SHP77 (cell line): ENCODE measurements at regions not wholly inside any gene's neighbourhood (a gene's known extent, or its start where the extent isn't known, plus 50 kb on each side); places are given as distances from the start of the nearest gene placed in this dataset.

Source experiments
- DNase-seq, 2 experiments: peaks; one replicate each; lab custom pipeline; 2025; lab: John Stamatoyannopoulos, UW

DNA sequence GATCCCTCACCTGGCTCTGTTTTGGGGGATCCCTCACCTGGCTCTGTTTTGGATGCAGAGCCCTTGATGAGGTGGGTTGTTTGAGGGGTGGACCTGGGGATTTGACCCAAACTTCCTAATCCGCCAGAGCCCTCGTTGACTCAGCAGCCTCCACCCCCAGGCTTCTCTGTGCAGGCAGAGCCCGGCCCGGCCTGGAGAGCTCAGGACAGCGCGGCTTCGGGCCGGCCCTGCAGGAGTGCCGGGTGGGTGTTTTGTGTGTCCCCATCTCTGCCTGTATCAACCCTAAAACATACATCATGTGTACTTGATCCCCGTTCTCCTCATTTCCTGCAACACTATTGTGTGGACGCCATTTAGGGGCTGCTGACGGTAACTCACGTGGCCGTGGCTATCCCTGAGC is 124.2 kb downstream of the SIK1 start:
- DNase-seq = no peak

DNA sequence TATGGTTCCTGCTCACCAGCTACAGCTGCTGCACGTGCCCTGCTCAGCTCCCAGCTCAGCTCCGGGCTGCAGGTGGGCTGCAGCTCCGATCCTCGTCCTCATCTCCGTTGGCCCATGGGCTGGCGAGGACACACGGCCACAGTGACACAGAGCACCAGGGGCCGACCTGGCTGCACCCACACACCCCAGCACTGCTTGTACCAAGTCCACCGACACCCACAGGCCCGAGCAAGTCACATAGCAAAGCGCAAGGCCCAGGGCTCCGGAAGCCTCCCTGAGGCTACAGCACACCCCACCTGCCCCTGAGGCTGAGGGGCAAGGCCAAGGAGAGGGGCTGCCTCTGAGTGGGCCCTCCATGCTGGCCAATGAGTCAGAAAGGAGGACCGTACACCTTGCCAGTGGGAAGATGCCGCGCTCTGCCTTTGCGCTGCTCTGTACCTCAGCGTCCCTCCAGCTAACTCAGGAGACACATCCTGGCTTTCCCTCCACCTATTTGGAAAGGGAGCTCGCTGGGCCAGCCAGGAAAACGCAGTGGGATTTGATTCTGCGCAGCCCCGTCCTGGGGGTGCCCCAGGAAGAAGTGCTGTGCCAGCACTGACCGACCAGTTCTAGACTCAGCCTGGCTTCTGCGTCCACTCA is 124.8 kb downstream of the SIK1 start:
- no peak for DNase-seq

DNA sequence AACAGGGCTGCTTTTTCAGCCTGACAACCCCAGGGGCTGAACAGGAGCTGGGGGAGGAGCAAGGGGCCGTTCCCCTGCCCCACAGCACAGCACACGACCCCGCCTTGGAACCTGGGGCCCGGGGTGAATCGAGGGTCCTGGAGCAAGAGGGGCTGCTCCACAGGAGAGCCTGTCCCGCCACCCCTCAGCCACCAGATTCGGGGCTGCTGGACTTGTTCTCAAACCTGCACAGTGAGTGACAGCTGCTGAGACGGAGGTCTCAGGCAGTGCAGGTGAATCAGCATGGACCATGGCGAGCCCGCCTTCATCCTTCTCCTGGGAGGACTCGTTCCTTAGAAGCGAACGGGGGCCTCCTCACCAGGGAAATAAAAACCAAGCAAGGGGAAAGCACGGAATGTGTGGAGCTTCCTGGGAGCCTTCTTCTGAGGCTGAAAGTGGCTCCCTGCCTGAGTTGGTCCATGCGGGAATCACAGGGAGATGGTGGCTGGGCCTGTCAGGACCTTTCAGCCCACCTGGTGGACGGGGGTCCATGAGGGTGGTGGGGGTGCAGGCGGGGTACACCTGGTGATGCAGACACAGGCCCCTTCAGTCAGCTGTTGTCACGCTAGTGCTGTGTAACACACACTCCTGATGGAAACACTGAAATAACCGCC is 125.4 kb downstream of the SIK1 start:
- no peak for DNase-seq

DNA sequence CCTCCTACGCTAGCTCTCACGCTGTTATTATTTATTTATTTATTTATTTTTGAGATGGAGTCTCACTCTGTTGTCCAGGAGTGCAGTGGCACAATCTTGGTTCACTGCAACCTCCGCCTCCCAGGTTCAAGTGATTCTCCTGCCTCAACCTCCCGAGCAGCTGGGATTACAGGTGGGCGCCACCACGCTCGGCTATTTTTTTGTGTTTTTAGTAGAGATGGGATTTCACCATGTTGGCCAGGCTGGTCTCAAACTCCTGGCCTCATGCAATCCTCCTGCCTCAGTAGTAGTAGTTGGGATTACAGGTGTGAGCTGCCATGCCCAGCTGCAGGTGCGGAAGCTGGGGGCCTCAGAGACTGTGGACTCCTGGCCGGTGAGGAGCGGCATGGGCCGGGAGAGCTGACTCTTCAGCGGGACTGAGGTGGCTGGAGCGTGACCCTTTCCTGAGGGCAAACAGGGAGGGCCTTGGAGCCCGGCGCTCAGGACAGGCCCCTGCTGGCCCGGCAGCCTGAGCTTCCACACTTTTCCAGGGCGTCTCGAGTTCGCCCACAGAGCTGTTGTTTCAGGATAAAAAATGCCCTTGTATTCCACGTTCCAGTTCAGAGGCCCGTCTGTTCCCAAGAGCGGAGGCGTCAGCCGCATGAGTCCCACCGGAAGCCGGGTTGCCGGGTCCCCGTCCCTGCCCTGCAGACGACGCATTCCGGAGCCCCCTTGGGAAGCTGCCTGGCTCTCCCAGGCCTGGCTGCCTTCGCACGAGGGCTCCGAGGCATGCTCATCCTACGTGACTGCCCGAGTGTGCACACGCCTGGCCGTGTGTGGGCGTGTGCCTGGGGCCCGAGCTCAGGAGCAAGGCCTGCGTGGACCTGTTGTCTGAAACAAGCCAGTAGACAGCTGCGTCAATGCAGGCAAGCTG is 126.2 kb downstream of the SIK1 start:
- no peak for DNase-seq

DNA sequence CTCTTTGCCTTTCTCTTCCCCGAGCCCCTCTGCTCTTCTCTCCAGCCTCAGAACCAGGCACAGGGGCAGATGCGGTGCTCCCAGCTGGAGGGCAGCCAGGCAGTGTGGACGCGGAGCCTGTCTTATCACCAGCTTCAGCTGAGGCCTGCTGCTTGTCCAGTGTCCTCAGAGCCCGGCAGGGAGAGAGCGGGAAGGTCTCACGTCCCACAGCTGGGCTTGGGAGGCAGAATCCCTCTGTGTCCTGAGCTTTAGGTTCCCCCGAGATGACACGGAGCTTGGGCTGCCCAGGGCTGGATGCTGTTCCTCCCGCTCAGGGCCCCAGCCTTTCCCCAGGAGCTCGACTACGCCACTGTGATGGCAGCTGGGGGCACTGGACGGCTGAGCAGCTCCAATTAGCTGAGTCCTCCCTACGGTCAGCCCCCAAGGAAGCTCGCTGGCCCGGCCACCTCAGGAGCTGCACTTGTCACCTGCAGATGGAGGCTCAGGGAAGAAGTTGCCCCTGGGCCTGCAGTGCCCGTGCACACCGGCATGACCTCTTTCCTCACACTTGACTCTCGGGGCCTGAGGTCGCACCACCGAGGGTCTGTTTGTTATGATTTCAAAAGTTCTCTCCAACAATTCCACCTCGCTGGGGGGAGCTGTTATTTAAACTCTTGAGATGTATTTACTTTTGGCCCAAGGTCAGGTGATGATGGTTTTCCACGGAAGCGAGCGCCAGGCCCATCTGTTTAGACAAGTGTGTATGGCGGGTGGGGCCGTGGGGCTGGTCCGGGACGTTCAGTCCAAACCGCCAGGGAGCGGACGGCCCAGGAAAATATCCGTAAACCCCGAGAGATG is 127.3 kb downstream of the SIK1 start:
- DNase-seq = peak in 1 of 2 experiments; percentile 26

DNA sequence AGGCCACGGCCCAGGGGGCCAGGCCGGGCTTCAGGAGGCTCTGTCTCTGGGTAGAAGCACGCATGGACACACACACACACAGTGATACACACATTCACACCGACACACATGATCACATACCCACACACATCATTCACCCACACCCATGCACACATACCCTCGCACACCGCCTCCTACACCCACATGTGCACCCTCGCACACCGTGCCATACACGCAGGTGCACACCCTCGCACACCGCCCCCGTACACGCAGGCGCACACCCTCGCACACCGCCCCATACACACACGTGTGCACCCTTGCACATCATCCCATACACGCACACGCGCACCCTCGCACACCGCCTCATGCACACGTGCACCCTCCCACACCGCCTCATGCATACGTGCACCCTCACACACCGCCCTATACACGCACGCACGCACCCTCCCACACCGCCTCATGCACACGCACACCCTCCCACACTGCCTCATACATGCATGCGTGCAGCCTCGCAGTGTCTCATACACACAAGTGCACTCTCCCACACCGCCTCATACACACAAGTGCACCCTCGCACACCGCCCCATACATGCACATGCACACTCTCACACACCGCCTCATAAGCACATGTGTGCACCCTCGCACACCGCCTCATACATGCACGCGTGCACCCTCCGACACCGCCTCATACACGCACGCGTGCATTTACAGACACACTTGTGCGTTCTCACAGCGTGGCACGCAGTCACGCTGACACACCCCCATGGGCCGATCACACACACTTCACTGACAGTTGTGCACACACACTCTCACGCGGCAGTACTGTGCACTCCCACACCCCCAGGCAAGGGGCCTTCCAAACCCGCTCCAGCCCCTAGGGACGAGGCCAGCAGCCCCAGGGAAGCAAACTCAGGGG is 128.1 kb downstream of the SIK1 start:
- DNase-seq = no peak

DNA sequence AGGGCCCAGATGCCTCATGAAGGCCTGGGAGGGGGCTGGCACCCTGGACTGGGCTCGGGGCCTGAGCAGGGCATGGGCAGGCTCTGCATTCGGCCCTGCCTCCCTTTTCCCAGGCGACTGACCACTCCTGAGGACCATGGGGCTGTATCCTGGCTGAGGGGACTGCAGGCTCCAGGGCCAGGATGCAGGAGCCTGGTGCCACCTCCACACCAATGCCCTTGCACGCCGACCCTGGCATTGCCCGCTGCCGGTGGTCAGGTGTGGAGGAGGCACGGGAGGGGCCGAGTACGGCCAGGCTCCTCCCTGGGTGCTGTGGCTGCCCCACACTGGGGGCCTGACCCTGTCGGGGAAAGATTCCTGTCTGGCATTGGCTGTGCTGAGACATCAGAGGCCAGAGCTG is 128.9 kb downstream of the SIK1 start:
- no peak for DNase-seq

DNA sequence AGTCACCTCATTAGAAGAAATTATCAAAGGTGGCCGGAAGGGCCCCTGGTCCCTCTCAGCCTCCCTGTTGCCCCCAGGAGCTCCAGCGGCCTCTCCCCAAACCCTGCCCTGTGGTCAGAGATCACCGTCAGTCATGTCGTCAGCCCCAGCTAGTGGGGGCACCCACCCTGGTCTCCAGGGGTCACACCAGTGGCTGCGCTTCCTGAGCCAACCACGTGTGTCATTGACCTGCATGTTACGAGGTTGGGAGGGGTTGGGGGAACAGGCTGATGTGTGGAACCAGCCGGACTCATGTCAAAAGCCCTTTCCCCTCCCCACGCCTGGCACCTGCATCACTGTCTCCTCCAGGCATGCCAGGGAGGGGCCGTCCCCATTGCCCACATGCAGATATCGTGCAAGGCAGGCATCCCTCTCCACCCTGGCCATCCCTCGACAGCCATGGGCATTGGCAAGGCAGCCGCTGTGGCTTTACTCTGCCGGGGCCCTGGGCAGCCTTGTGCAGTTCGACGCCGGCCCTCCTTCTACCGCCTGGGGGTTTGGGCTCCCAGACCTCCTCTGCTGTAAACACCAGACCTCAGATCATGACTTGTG is 128.7 kb downstream of the CRYAA start:
- no peak for DNase-seq

DNA sequence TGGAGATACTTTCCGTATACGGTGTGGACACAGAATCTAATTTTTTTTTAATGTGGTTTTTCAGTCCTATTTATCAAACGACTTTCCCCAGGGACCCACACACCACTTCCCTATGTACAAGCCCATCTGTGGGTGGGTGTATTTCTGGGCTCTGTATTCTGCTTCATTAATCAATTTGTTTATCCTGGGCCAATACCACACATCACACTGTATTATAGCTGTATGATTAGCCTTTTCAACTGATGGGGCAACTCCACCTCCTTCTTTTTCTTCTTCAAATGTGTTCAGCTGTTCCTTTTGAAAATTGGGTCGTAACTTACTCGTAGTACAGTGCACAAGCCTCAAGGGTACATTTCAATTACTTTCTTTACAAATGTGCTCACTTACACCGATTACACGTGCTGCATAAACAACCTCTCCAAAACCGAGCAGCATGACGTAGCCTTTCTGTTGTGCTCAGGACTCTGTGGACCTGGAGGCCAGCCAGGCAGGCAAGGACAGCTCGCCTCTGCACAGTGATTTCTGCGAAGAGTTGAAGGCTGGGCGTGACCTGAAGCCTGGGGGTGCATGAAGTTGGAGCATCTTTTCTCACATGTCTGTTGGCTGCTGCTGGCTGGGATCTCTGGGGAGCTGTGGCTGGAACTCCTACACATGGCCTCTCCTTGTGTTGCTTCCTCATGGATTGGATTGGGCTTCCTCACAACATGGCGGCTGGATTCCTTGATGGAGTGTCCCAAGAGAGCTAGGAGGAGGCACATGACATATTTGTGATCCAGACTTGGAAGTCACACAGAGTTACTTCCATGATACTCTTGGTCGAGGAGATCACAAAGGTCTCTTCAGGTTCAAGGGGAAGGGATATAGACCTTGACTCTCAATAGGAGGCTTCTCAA is 126.5 kb downstream of the CRYAA start:
- DNase-seq = peak in 1 of 2 experiments; percentile 42

DNA sequence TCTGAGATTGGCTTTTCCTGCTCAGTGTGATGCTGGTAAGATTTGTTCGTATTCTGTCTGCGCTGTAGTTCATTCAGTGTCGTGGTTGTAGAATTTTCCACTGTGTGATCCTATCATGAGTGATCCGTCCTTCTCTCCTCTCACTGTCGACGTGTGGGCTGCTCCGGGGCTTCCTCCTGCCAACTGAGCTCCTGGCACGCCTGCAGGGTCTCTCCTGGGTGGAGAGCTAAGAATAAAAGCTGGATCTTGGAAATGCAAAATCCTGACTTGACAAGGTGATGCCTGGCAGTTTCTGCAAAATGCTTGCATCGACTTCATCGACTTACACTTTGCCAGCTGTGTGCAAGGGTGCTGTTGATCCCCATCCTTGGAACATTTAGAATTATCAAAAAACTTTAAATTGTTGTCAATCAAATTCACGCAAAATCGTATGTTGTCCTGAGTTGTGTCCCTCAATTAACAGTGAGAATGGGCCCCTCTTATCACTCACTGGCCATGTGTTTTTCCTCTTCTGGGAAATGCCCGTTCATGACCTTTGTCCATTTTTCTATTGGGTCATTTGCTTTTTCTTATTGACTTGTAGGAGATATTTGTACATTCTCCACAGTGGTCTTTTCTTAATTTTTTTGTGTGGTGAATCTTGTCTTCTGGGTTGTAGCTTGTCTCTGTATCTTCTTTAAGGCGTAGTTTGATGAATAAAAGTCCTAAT is 125.5 kb downstream of the CRYAA start:
- DNase-seq = no peak

DNA sequence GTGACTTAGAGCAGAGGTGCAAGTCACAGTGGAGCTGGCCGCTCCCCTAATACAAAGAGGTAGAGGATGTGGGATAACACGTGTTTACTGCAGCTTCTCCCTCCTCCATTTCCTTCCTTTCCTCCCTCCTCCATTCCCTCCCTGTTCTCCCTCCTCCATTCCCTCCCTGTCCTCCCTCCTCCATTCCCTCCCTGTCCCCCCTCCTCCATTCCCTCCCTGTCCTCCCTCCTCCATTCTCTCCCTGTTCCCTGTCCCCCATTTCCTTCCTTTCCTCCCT is 124.0 kb downstream of the CRYAA start:
- no peak for DNase-seq

DNA sequence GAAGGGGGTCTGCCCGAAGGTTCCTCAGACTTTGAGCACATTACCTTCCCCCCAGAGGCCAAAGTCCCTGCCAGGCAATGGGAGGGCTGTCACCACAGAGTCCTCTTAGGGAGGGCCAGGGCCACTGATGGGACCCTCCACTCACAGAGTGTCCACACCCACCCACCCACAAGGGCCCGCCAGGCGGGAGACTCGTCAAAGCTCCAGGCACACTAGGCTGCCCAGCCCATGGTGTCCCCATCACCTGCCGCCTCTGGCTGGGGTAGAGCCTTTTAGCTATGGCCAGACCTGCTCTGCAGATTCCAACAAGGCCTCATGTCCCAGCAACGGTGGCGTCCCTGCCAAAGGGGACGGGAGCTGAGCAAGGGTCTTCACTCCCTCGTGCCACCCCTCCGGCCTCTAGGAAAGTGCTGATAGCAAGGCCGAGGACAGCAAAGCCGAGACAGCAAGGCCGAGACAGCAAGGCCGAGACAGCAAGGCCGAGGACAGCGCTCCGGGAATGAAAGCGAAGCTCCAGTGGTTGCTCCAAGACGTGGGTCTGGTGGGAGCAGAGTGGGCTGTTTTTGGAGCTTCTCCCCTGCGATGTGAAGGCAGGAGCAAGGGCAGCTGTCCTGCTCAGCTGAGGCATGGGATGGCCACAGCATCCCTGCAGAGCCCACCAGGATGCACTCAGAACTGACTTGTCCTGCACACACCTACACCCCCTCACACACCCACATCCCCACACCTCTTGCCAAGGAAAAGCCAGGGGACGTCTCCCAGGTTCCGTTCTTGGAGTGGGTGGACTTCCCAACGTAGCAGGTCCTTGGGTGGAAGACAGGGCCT is 123.4 kb downstream of the CRYAA start:
- DNase-seq = no peak

DNA sequence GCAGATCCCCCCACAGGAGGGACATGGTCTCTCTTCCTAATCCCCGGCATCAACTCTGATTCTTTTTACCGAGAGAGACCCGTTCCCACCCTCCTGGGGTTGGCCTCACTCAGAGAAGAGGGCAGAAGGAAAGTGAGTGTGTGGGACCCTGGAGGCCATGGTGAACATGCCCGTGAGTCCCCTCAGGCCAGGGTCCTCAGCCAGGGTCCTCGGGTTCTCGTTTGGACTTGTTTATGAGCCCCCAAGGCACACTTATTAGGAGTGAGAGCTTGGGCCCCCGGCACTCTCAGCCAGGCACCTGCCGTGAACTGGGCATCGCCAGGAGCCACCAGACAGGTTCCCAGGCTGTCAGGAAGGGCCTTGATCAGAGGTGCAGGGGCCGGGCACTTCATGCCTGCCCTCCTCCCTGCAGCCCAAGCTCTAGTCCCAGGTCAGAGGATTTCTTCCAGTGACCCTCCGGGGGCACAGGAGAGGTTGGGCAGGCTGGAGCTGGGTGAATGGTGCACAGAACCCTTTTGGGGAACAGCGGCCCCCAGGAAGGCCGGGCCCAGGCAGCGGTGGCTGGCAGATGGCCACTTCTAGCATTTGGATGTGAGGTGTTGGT is 122.6 kb downstream of the CRYAA start:
- DNase-seq = no peak

DNA sequence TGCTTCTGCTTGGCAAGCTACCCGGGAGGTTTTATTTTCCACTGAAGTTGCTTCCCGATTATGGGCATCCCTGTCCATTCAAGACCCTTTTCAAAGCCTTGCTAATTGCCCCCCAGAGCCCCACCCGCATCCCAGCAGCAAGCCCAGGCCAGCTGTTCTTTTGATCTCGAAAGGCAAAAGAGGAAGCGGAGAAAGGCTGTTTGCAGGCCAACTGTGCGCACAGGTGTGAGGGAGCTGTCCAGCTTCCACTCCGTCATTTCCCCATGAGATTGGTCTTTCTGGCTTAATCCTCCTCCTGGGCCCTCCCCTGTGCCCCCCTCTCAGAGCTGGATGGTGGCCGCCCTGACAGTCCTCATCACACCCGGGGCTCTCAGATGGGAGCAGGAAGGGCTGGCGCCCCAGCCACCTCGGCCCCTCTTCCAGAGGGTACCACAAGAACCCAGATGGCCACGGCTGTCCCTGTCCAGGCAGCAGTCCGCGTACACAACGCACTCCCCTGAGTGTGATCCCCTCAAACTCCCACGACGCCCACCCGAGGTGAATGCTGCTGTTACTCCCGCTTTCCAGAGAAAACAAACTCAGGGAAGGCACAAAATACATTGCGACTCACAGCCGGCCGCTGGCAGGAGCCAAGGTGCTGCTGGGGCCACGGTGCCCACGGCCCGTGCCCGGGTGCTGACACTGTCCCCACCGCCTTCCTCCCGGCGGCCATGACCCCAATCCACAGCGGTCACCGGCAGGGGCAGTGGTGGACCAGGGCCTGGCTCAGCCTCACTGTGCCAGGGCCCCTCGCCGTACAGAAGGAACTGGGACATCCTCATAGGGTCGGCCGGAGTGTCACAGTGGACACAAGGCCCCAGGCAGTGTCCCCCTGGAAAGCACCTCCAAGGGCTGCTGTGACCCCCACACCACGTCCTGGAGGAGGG is 121.9 kb downstream of the CRYAA start:
- DNase-seq = peak; percentile 28 to 32

DNA sequence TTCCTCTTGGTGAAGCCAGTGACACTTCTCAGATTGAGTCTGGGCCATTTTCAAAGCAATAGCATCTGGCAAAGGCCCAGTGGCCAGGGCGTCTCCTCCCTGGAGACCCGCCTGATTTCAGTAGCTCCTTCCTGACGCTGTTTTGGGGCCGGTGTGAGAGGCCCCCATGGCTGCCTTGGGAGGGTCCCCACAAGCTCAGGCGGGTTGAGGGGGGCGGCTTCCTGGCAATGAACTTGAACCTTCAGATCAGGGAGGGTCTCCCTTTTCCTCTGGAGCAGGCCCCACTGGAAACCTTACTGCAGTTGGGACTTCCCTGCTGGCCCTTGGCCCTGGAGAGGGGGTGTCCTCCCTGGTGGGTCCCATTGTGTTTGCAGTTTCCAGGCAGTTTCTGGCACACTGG is 121.2 kb downstream of the CRYAA start:
- DNase-seq = no peak

DNA sequence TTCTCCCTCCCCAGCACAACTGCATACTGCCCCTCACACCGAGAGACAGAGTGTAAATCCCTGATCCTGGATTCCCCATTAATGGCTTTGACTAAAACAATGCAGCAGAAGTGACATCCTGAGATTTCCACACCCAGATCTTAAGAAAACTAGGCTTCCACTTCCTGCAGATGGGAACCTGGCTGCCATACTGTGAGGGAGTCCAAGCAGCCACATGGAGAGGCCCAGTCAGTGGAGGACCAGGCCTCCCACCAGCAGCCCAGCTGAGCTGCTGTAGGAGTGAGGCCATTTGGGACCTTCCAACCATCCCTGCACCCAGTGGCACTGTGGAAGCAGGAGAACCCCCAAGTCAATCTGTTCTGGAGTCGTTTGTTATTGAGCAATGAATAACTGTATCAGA is 120.6 kb downstream of the CRYAA start:
- DNase-seq = no peak
